H1 (cell line): ENCODE measurements at regions not wholly inside any gene's neighbourhood (a gene's known extent, or its start where the extent isn't known, plus 50 kb on each side); places are given as distances from the start of the nearest gene placed in this dataset.
A peak's percentile ranks its signal among the peaks of the same experiment; 100 is the strongest.

Source experiments
- CTCF ChIA-PET: fragments of 300-600 bp; sonication (Branson Sonifier 250); formaldehyde crosslinking; loops from one replicate; lab custom pipeline; 2021; ENCODE audit not compliant: partially characterized antibody; lab: Charles Lee
- POLR2A ChIA-PET: fragments of 300-600 bp; sonication (Branson Sonifier 250); formaldehyde crosslinking; loops from one replicate; lab custom pipeline; 2021; ENCODE audit warnings: inconsistent platforms; ENCODE audit not compliant: partially characterized antibody; lab: Charles Lee
- DNase-seq, 2 experiments: peaks; one replicate each; pipeline versions ENCODE4 v3.0.0 to v3.0.0-alpha.2; 2010 to 2022; ENCODE audit warnings: low spot score in 2 of 2, low read depth in 1 of 2, mixed read lengths in 1 of 2
- FAIRE-seq: peaks from 2 replicates; lab custom pipeline; 2011; peaks lifted over from hg19 to GRCh38; lab: Jason Lieb, UNC
- H2AFZ ChIP-seq: 2 replicates; pipeline ENCODE4 v1.8.1; 2012; ENCODE audit warnings: low read length, inconsistent platforms
- H2AK5ac ChIP-seq: 2 replicates; pipeline ENCODE4 v1.6.1; 2013; ENCODE audit warnings: low read depth, low read length
- H2BK120ac ChIP-seq: replicated peaks from 2 replicates; pipeline ENCODE3; 2013; ENCODE audit warnings: low read depth, low read length, inconsistent platforms
- H2BK12ac ChIP-seq: 2 replicates; pipeline ENCODE4 v1.6.1; 2013; ENCODE audit warnings: low read depth, low read length
- H2BK15ac ChIP-seq: 2 replicates; pipeline ENCODE4 v1.6.1; 2013; ENCODE audit warnings: low read length
- H2BK20ac ChIP-seq: 2 replicates; pipeline ENCODE4 v1.6.1; 2013; ENCODE audit warnings: low read length
- H2BK5ac ChIP-seq: 2 replicates; pipeline ENCODE4 v1.6.1; 2013; ENCODE audit warnings: low read depth, low read length
- H3K14ac ChIP-seq: 2 replicates; pipeline ENCODE4 v1.6.1; 2013; ENCODE audit warnings: inconsistent platforms; ENCODE audit not compliant: insufficient read length
- H3K18ac ChIP-seq: 2 replicates; pipeline ENCODE4 v1.6.1; 2013; ENCODE audit warnings: low read length; ENCODE audit errors: extremely low read depth
- H3K23ac ChIP-seq: 2 replicates; pipeline ENCODE4 v1.6.1; 2013; ENCODE audit warnings: inconsistent platforms; ENCODE audit not compliant: insufficient read length
- H3K23me2 ChIP-seq: 2 replicates; pipeline ENCODE4 v1.6.1; 2013; ENCODE audit warnings: low read depth, low read length
- H3K27ac ChIP-seq: 2 replicates; pipeline ENCODE4 v1.6.1; 2011; ENCODE audit warnings: low read depth, low read length, inconsistent platforms
- H3K27me3 ChIP-seq, 4 experiments: replicated peaks in 1 of 4; 1 replicate in 1 of 4; 2 replicates in 3 of 4; pipeline versions ENCODE4 v1.6.1 to v1.8.1; 2011 to 2013; ENCODE audit warnings: low read length in 3 of 4, mild to moderate bottlenecking in 3 of 4, inconsistent platforms in 2 of 4, mixed read lengths in 2 of 4, moderate library complexity in 1 of 4; ENCODE audit not compliant: control insufficient read depth in 3 of 4, insufficient read depth in 3 of 4; ENCODE audit errors: extremely low read depth in 1 of 4
- H3K36me3 ChIP-seq, 4 experiments: 2 replicates each; pipeline versions ENCODE4 v1.6.1 to v1.8.1; 2011 to 2013; ENCODE audit warnings: mild to moderate bottlenecking in 4 of 4, low read length in 3 of 4, moderate library complexity in 2 of 4, control low read depth in 1 of 4, inconsistent platforms in 1 of 4; ENCODE audit not compliant: insufficient read depth in 4 of 4, control insufficient read depth in 2 of 4
- H3K4ac ChIP-seq: replicated peaks from 2 replicates; pipeline ENCODE3; 2013; ENCODE audit warnings: low read length, low read depth, mixed read lengths, inconsistent platforms; ENCODE audit not compliant: insufficient read length
- H3K4me1 ChIP-seq, 4 experiments: replicated peaks in 1 of 4; 1 replicate in 1 of 4; 2 replicates in 3 of 4; pipeline versions ENCODE4 v1.6.1 to v1.8.1; 2011 to 2013; ENCODE audit warnings: low read length in 3 of 4, inconsistent platforms in 2 of 4, mixed read lengths in 1 of 4; ENCODE audit not compliant: insufficient read depth in 4 of 4, control insufficient read depth in 3 of 4
- H3K4me2 ChIP-seq, 2 experiments: 2 replicates each; pipeline versions ENCODE4 v1.6.1 to v1.8.1; 2011 to 2013; ENCODE audit warnings: low read depth in 2 of 2, low read length in 2 of 2, control low read depth in 1 of 2, inconsistent platforms in 1 of 2, mild to moderate bottlenecking in 1 of 2; ENCODE audit not compliant: insufficient read depth in 1 of 2
- H3K4me3 ChIP-seq, 4 experiments: fragments of 200-600, 300-600 bp in 1 of 4; sonication (generic), shearing (Covaris generic), sonication (Bioruptor Twin) in 1 of 4; 2 replicates each; pipeline versions ENCODE4 v1.5.1 to v1.8.1; 2011 to 2016; ENCODE audit warnings: low read length in 4 of 4, low read depth in 3 of 4, control low read depth in 2 of 4, inconsistent platforms in 2 of 4, mild to moderate bottlenecking in 2 of 4, mixed read lengths in 1 of 4, moderate library complexity in 1 of 4; ENCODE audit not compliant: insufficient read depth in 2 of 4; ENCODE audit errors: extremely low read depth in 1 of 4
- H3K56ac ChIP-seq: replicated peaks from 2 replicates; pipeline ENCODE3; 2013; ENCODE audit warnings: low read depth, mild to moderate bottlenecking, mixed read lengths, low read length, inconsistent platforms; ENCODE audit not compliant: insufficient read length
- H3K79me1 ChIP-seq: 2 replicates; pipeline ENCODE4 v1.6.1; 2013; ENCODE audit warnings: low read depth, low read length, control low read depth
- H3K79me2 ChIP-seq, 2 experiments: 2 replicates each; pipeline versions ENCODE4 v1.6.1 to v1.8.1; 2012 to 2013; ENCODE audit warnings: low read length in 2 of 2, mild to moderate bottlenecking in 2 of 2, inconsistent platforms in 1 of 2; ENCODE audit not compliant: insufficient read depth in 2 of 2, control insufficient read depth in 1 of 2
- H3K9ac ChIP-seq, 4 experiments: replicated peaks in 1 of 4; 1 replicate in 1 of 4; 2 replicates in 3 of 4; pipeline versions ENCODE4 v1.6.1 to v1.8.1; 2011 to 2013; ENCODE audit warnings: low read depth in 3 of 4, low read length in 3 of 4, control low read depth in 2 of 4, mild to moderate bottlenecking in 2 of 4, moderate library complexity in 2 of 4, inconsistent platforms in 1 of 4; ENCODE audit errors: extremely low read depth in 1 of 4
- H3K9me3 ChIP-seq, 2 experiments: 2 replicates each; pipeline versions ENCODE4 v1.6.1 to v1.8.1; 2012 to 2013; ENCODE audit warnings: mild to moderate bottlenecking in 2 of 2, moderate library complexity in 2 of 2, control low read depth in 1 of 2, inconsistent platforms in 1 of 2, low read depth in 1 of 2, low read length in 1 of 2, mixed read lengths in 1 of 2; ENCODE audit not compliant: insufficient read depth in 2 of 2
- H4K20me1 ChIP-seq, 2 experiments: replicated peaks in 1 of 2; 2 replicates each; pipeline versions ENCODE3 to v1.8.1; 2011 to 2013; ENCODE audit warnings: inconsistent platforms in 2 of 2, low read length in 2 of 2, mild to moderate bottlenecking in 1 of 2; ENCODE audit not compliant: insufficient read depth in 2 of 2, control insufficient read depth in 1 of 2
- H4K5ac ChIP-seq: 2 replicates; pipeline ENCODE4 v1.6.1; 2013; ENCODE audit warnings: low read length, low read depth, mixed read lengths, inconsistent platforms; ENCODE audit not compliant: insufficient read length
- H4K8ac ChIP-seq: 2 replicates; pipeline ENCODE4 v1.8.0; 2013; ENCODE audit warnings: mild to moderate bottlenecking, moderate library complexity, low read length, inconsistent platforms; ENCODE audit not compliant: insufficient read depth; ENCODE audit errors: extremely low read depth
- H4K91ac ChIP-seq: replicated peaks from 2 replicates; pipeline ENCODE3; 2013; ENCODE audit warnings: low read length, mixed read lengths, inconsistent platforms; ENCODE audit not compliant: insufficient read length
- ASH2L ChIP-seq: fragments of 200-600, 300-600 bp; sonication (generic); IDR thresholded peaks from one replicate; pipeline ENCODE4 v1.7.1; 2017; ENCODE audit warnings: low read length
- BACH1 ChIP-seq: IDR thresholded peaks from 2 replicates; pipeline ENCODE4 v1.6.1; 2012; ENCODE audit warnings: low read length, improper control_type of control experiment
- EGR1 ChIP-seq: IDR thresholded peaks from 2 replicates; pipeline ENCODE4 v1.6.1; 2011; ENCODE audit warnings: low read depth, low read length, borderline replicate concordance
- GABPA ChIP-seq: IDR thresholded peaks from 2 replicates; pipeline ENCODE4 v1.6.1; 2011; ENCODE audit warnings: mild to moderate bottlenecking, low read length, moderate library complexity, borderline replicate concordance; ENCODE audit not compliant: insufficient read depth
- JUN ChIP-seq: IDR thresholded peaks from 2 replicates; pipeline ENCODE4 v1.6.1; 2011; ENCODE audit warnings: low read depth, mild to moderate bottlenecking, improper control_type of control experiment, low read length
- MAFK ChIP-seq: IDR thresholded peaks from 2 replicates; pipeline ENCODE4 v1.6.1; 2012; ENCODE audit warnings: low read depth, mild to moderate bottlenecking, improper control_type of control experiment, low read length
- NANOG ChIP-seq: IDR thresholded peaks from 2 replicates; pipeline ENCODE4 v1.6.1; 2011; ENCODE audit warnings: low read length, low read depth, mild to moderate bottlenecking, inconsistent platforms; ENCODE audit not compliant: insufficient read depth, poor library complexity, severe bottlenecking
- SIX5 ChIP-seq: IDR thresholded peaks from 2 replicates; pipeline ENCODE4 v1.6.1; 2011; ENCODE audit warnings: mild to moderate bottlenecking, low read depth, low read length
- SRF ChIP-seq: IDR thresholded peaks from 2 replicates; pipeline ENCODE4 v1.6.1; 2011; ENCODE audit warnings: mild to moderate bottlenecking, low read depth, low read length, moderate library complexity
- ZNF274 ChIP-seq: IDR thresholded peaks from 2 replicates; pipeline ENCODE4 v1.7.0; 2012; ENCODE audit warnings: low read length, borderline replicate concordance; ENCODE audit errors: extremely low read depth
- WGBS, 2 experiments: shearing (Covaris generic) in 1 of 2; methylation state at CpG; one replicate each; pipeline versions ENCODE4 v1.1.6 to v1.1.7; 2013 to 2015; ENCODE audit warnings: low lambda C conversion rate in 2 of 2, mixed read lengths in 2 of 2, inconsistent platforms in 1 of 2, low coverage in 1 of 2, missing lambda C conversion rate in 1 of 2; ENCODE audit not compliant: insufficient replicate concordance in 2 of 2, insufficient coverage in 1 of 2, insufficient read length in 1 of 2; ENCODE audit errors: extremely low coverage in 1 of 2, missing lambda C conversion rate in 1 of 2; 5-methylcytosine and 5-hydroxymethylcytosine counted together

- Histone ChIP-seq H2AK5ac (no peak overlapping the region), H2BK15ac (no peak overlapping the region), H3K79me1 (no peaks in the 10 kb centered on the region), H3K27me3 (no peaks in the 10 kb centered on the region), H3K79me2 (no peaks in the 10 kb centered on the region), H3K18ac (no peak overlapping the region), H3K9me3 (no peaks in the 10 kb centered on the region), H2BK5ac (no peak overlapping the region), H3K23me2 (no peaks in the 10 kb centered on the region), H3K27ac (no peak overlapping the region), H4K20me1 (no peaks in the 10 kb centered on the region), H4K91ac (no peak overlapping the region), H4K8ac (peak overlapping the region; percentile 64; the same call in 1 of the 2 replicates), H3K56ac (no peak overlapping the region), H3K4me3 (no peak overlapping the region), H2BK120ac (no peak overlapping the region), H3K23ac (no peak overlapping the region), H3K14ac (no peak overlapping the region), H2BK12ac (no peak overlapping the region), H3K4me1 (no peaks in the 10 kb centered on the region; a peak in 1 of 7 replicates), H3K4me2 (no peak overlapping the region), H2AFZ (no peak overlapping the region), H4K5ac (no peak overlapping the region), H3K4ac (no peak overlapping the region), H2BK20ac (no peak overlapping the region), H3K9ac (no peak overlapping the region), H3K36me3 (no peaks in the 10 kb centered on the region)
- FAIRE-seq, result no peak
- 92% methylated on average over 10 of the region's 10 CpGs; no CpG with 5 or more reads in 1 of the 2 experiments for WGBS, 2 experiments
- CTCF ChIA-PET, result interaction anchor here (1.4 to 1.7 kb wide), 2 partner anchors 14 to 20 kb away, joined by 3 to 6 read pairs; no protein-coding TSS in a partner anchor
- POLR2A ChIA-PET, result no interaction called here
- no peak for DNase-seq
- no peak for TF ChIP-seq SRF
- TF ChIP-seq BACH1, result no peak
- no peak for TF ChIP-seq EGR1
- no peak for TF ChIP-seq SIX5
- TF ChIP-seq ASH2L, result no peak
- TF ChIP-seq JUN, result no peak
- no peak for TF ChIP-seq MAFK
- no peak for TF ChIP-seq NANOG
- TF ChIP-seq ZNF274, result no peak
- no peak for TF ChIP-seq GABPA
Measured at GRCh38 chr10:131473645-131474044, 162.1 kb upstream of the TCERG1L start.
